NB4 (cell line): ENCODE measurements at regions not wholly inside any gene's neighbourhood (a gene's known extent, or its start where the extent isn't known, plus 50 kb on each side); places are given as distances from the start of the nearest gene placed in this dataset.
"Not testable (repeated sequence)": the region's sequence is repeated elsewhere in the genome, so short reads cannot be mapped to it uniquely, and the experiment has no call there.

Source experiments
- DNase-seq: peaks from one replicate; pipeline ENCODE4 v3.0.0; 2010; ENCODE audit warnings: low read depth
- H3K4me3 ChIP-seq: one replicate; pipeline ENCODE4 v1.5.1; 2011; ENCODE audit warnings: mild to moderate bottlenecking, low read depth, low read length, moderate library complexity
- MYC ChIP-seq: IDR thresholded peaks from 2 replicates; pipeline ENCODE4 v1.6.1; 2011; ENCODE audit warnings: low read depth, low read length
- POLR2A ChIP-seq: IDR thresholded peaks from 2 replicates; pipeline ENCODE4 v1.6.1; 2011; ENCODE audit warnings: mild to moderate bottlenecking; ENCODE audit not compliant: insufficient read length; ENCODE audit errors: extremely low read depth
- TF ChIP-seq, protein P1 (sequence below): IDR thresholded peaks from one replicate; pipeline ENCODE4 v1.5.1; 2012; ENCODE audit warnings: low read depth, low read length
- TF ChIP-seq, protein P2 (sequence below): IDR thresholded peaks from 2 replicates; pipeline ENCODE4 v1.6.1; 2011; ENCODE audit warnings: low read depth, low read length

DNA sequence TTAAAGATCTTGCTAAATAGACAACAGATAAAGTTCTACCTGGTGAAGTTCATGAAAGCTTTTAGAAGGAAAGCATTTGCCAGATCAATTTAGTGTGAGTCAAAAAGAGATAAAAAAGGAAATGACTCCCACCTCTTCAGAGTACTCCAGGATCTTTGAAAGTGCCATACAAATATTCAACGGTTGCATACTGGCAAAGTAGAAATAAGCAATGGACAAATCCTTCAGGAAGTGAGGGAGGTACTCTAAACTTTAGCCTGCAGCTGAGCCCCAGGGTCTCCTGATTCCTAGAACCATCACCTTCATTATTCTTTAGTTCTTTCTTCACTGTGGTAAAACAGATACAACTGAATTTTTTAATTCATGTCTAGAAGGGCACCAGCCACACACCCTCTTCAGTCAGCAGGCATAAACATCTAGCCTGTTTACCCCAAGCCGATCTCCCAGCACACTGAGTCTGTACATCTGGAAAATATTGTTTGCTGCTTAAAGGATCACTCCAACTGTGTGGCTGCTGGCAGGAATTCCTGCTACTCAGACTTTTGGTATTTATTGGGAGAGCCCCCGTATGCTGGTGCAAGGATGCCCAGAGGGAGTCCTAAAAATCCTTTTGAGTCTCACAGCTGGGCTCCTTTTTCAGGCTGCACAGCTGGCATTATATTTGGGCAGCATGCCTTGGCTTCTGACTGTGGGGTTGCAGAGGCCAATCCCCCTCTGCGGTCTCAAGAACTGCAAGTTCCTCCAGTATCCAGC, 72.3 kb upstream of the SESTD1 start:
- TF ChIP-seq, protein P1, sequence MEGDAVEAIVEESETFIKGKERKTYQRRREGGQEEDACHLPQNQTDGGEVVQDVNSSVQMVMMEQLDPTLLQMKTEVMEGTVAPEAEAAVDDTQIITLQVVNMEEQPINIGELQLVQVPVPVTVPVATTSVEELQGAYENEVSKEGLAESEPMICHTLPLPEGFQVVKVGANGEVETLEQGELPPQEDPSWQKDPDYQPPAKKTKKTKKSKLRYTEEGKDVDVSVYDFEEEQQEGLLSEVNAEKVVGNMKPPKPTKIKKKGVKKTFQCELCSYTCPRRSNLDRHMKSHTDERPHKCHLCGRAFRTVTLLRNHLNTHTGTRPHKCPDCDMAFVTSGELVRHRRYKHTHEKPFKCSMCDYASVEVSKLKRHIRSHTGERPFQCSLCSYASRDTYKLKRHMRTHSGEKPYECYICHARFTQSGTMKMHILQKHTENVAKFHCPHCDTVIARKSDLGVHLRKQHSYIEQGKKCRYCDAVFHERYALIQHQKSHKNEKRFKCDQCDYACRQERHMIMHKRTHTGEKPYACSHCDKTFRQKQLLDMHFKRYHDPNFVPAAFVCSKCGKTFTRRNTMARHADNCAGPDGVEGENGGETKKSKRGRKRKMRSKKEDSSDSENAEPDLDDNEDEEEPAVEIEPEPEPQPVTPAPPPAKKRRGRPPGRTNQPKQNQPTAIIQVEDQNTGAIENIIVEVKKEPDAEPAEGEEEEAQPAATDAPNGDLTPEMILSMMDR = no peak
- TF ChIP-seq POLR2A (no peak), MYC (no peak)
- no peak overlapping the region for H3K4me3 ChIP-seq
- no peak for DNase-seq

- DNase-seq = no peak
- H3K4me3 ChIP-seq = no peak overlapping the region
- TF ChIP-seq POLR2A (no peak), MYC (no peak)
- TF ChIP-seq, protein P1 = no peak
- TF ChIP-seq, protein P2, sequence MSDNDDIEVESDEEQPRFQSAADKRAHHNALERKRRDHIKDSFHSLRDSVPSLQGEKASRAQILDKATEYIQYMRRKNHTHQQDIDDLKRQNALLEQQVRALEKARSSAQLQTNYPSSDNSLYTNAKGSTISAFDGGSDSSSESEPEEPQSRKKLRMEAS = no peak
These were observed 71.1 kb upstream of the SESTD1 start for GRCh38 chr2:179335732-179336131.

DNA sequence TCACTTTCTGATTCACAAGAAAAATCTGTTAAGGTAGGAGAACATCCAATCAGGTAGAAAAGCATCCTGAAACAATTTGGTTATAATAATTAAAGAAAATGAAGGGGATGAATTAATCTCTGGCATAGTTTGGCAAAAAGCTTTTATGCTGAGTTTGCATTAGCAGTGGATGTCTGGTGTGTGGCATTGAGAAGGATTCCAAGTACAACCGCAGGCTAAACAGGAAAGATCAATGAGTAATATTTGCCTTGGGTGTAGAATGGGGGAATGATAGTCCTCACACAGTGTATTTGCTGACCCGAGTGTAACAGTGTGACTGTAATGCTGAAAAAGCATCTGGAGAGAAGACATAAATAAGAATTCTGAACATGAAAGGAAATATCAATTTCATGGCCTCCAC, 68.3 kb upstream of the SESTD1 start:
- no peak for TF ChIP-seq POLR2A
- no peak for TF ChIP-seq MYC
- TF ChIP-seq, protein P1 = no peak
- TF ChIP-seq, protein P2 = no peak

DNA sequence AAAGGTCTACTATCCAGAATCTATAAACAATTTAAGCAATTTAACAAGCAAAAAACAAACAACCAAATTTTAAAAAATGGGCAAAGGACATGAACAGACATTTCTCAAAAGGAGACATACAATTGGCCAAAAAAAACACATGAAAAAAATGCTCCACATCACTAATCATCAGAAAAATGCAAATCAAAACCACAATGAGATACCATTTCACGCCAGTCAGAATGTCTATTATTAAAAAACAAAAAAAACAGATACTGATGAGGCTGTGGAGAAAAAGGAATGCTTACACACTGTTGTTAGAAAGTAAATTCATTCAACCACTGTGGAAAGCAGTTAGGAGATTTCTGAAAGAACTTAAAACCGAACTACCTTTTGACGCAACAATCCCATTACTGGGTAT, 66.4 kb upstream of the SESTD1 start:
- H3K4me3 ChIP-seq = no peak overlapping the region
- TF ChIP-seq, protein P2 = no peak
- TF ChIP-seq POLR2A = no peak
- TF ChIP-seq, protein P1 = no peak
- no peak for TF ChIP-seq MYC
- DNase-seq = no peak

More for the DNA sequence above, 68.3 kb upstream of the SESTD1 start:
- no peak overlapping the region for H3K4me3 ChIP-seq
- no peak for DNase-seq

- no peak for DNase-seq
- no peak overlapping the region for H3K4me3 ChIP-seq
- TF ChIP-seq MYC = no peak
- TF ChIP-seq, protein P1 = no peak
- TF ChIP-seq POLR2A = no peak
- TF ChIP-seq, protein P2 = no peak
These were observed 57.7 kb upstream of the SESTD1 start for GRCh38 chr2:179322289-179322688.

GRCh38 chr2:179321034-179321433, 56.4 kb upstream of the SESTD1 start:
- not testable (repeated sequence) for H3K4me3 ChIP-seq, DNase-seq

- H3K4me3 ChIP-seq, DNase-seq: not testable (repeated sequence)
These were observed 50.1 kb upstream of the SESTD1 start for GRCh38 chr2:179314729-179315128.
